Hematopoietic multipotent progenitor cell treated with erythropoietin and hydrocortisone succinate and interleukin-3 and kit ligand, for 15 days (in vitro differentiated cells): ENCODE measurements at regions not wholly inside any gene's neighbourhood (a gene's known extent, or its start where the extent isn't known, plus 50 kb on each side); places are given as distances from the start of the nearest gene placed in this dataset.

Experiments used
- DNase-seq: peaks from one replicate; pipeline ENCODE4 v3.0.0-alpha.2; 2015; ENCODE audit warnings: low spot score

- no peak for DNase-seq
Observed at GRCh38 chr6:98136333-98136732, 698.0 kb upstream of the POU3F2 start.

GRCh38 chr6:98137391-98137790 lies 697.0 kb upstream of the POU3F2 start:
- no peak for DNase-seq

- no peak for DNase-seq
Observed at GRCh38 chr6:98142839-98143238, 691.5 kb upstream of the POU3F2 start.

GRCh38 chr6:98146656-98147055 lies 687.7 kb upstream of the POU3F2 start:
- no peak for DNase-seq

- no peak for DNase-seq
Observed at GRCh38 chr6:98156580-98156979, 677.8 kb upstream of the POU3F2 start.

GRCh38 chr6:98179606-98180005 lies 654.8 kb upstream of the POU3F2 start:
- no peak for DNase-seq

GRCh38 chr6:98200084-98200483 lies 634.3 kb upstream of the POU3F2 start:
- no peak for DNase-seq

- no peak for DNase-seq
Observed at GRCh38 chr6:98203170-98203806, 631.1 kb upstream of the POU3F2 start.

GRCh38 chr6:98212468-98212867 lies 621.9 kb upstream of the POU3F2 start:
- DNase-seq, result no peak

- DNase-seq, result no peak
Observed at GRCh38 chr6:98215531-98215930, 618.8 kb upstream of the POU3F2 start.

- no peak for DNase-seq
Observed at GRCh38 chr6:98230250-98230649, 604.1 kb upstream of the POU3F2 start.

- DNase-seq, result no peak
Observed at GRCh38 chr6:98239057-98239456, 595.3 kb upstream of the POU3F2 start.

- no peak for DNase-seq
Observed at GRCh38 chr6:98241630-98242029, 592.7 kb upstream of the POU3F2 start.

- no peak for DNase-seq
Observed at GRCh38 chr6:98254624-98255023, 579.8 kb upstream of the POU3F2 start.

- no peak for DNase-seq
Observed at GRCh38 chr6:98260382-98260781, 574.0 kb upstream of the POU3F2 start.

GRCh38 chr6:98272060-98272459 lies 562.3 kb upstream of the POU3F2 start:
- no peak for DNase-seq

- no peak for DNase-seq
Observed at GRCh38 chr6:98274691-98275090, 559.7 kb upstream of the POU3F2 start.

- no peak for DNase-seq
Observed at GRCh38 chr6:98280492-98280891, 553.9 kb upstream of the POU3F2 start.

GRCh38 chr6:98286620-98287019 lies 547.8 kb upstream of the POU3F2 start:
- DNase-seq, result no peak

GRCh38 chr6:98287876-98288275 lies 546.5 kb upstream of the POU3F2 start:
- no peak for DNase-seq

GRCh38 chr6:98292810-98293209 lies 541.6 kb upstream of the POU3F2 start:
- DNase-seq, result no peak

GRCh38 chr6:98295515-98296175 lies 538.7 kb upstream of the POU3F2 start:
- no peak for DNase-seq

- no peak for DNase-seq
Observed at GRCh38 chr6:98308564-98308963, 525.8 kb upstream of the POU3F2 start.

GRCh38 chr6:98310443-98310842 lies 523.9 kb upstream of the POU3F2 start:
- no peak for DNase-seq
